ENCODE measurements at regions not wholly inside any gene's neighbourhood (a gene's known extent, or its start where the extent isn't known, plus 50 kb on each side); places are given as distances from the start of the nearest gene placed in this dataset.
"Not testable (repeated sequence)": the region's sequence is repeated elsewhere in the genome, so short reads cannot be mapped to it uniquely, and the experiment has no call there.

- H3K4me3 ChIP-seq (ENCODE audit: low read length); DNase-seq; ATAC-seq; intact Hi-C loops (cut with DNase I); H3K27ac ChIP-seq (ENCODE audit: low read length); H3K9me3 ChIP-seq (ENCODE audit: control insufficient read depth, low read length); H3K27me3 ChIP-seq (ENCODE audit: control insufficient read depth, insufficient read depth); H3K4me1 ChIP-seq (ENCODE audit: control insufficient read depth, insufficient read depth, low read length): not testable (repeated sequence)
- 81% methylated on average over 10 of the region's 10 CpGs for WGBS
Measured at GRCh38 chrX:140633105-140633504, 76.5 kb upstream of the LINC00632 start.

- no peak for DNase-seq
- intact Hi-C loops (cut with DNase I), result no loop called here
- Histone ChIP-seq H3K27ac (ENCODE audit: low read length) (no peak overlapping the region), H3K9me3 (ENCODE audit: control insufficient read depth, low read length) (no peaks in the 10 kb centered on the region), H3K4me1 (ENCODE audit: control insufficient read depth, insufficient read depth, low read length) (no peaks in the 10 kb centered on the region), H3K4me3 (ENCODE audit: low read length) (no peak overlapping the region), H3K27me3 (ENCODE audit: control insufficient read depth, insufficient read depth) (no peaks in the 10 kb centered on the region)
- no peak for ATAC-seq
Measured at GRCh38 chrX:140608111-140608510, 101.4 kb upstream of the LINC00632 start.

GRCh38 chrX:140602140-140602539 is 97.3 kb upstream of the SOX3 start:
- intact Hi-C loops (cut with DNase I), result no loop called here
- H3K27ac ChIP-seq (ENCODE audit: low read length), result no peak overlapping the region
- no peaks in the 10 kb centered on the region for H3K27me3 ChIP-seq (ENCODE audit: control insufficient read depth, insufficient read depth)
- no peaks in the 10 kb centered on the region for H3K4me1 ChIP-seq (ENCODE audit: control insufficient read depth, insufficient read depth, low read length)
- 60% methylated on average over 3 of the region's 3 CpGs for WGBS
- H3K9me3 ChIP-seq (ENCODE audit: control insufficient read depth, low read length), result no peaks in the 10 kb centered on the region
- H3K4me3 ChIP-seq (ENCODE audit: low read length), result no peak overlapping the region
- DNase-seq, result no peak
- ATAC-seq, result no peak

- no peak for ATAC-seq
- DNase-seq, result no peak
- no peak overlapping the region for H3K4me3 ChIP-seq (ENCODE audit: low read length)
- no peak overlapping the region for H3K27ac ChIP-seq (ENCODE audit: low read length)
- no peaks in the 10 kb centered on the region for H3K27me3 ChIP-seq (ENCODE audit: control insufficient read depth, insufficient read depth)
- WGBS, result 75% methylated on average over 3 of the region's 3 CpGs
- H3K9me3 ChIP-seq (ENCODE audit: control insufficient read depth, low read length), result no peaks in the 10 kb centered on the region
- intact Hi-C loops (cut with DNase I), result no loop called here
- no peaks in the 10 kb centered on the region for H3K4me1 ChIP-seq (ENCODE audit: control insufficient read depth, insufficient read depth, low read length)
Measured at GRCh38 chrX:140599851-140600250, 95.0 kb upstream of the SOX3 start.

GRCh38 chrX:140589657-140590056 is 84.8 kb upstream of the SOX3 start:
- H3K27ac ChIP-seq (ENCODE audit: low read length), result no peak overlapping the region
- no peaks in the 10 kb centered on the region for H3K4me1 ChIP-seq (ENCODE audit: control insufficient read depth, insufficient read depth, low read length)
- DNase-seq, result no peak
- intact Hi-C loops (cut with DNase I), result no loop called here
- no peak overlapping the region for H3K4me3 ChIP-seq (ENCODE audit: low read length)
- no peak for ATAC-seq
- no peaks in the 10 kb centered on the region for H3K27me3 ChIP-seq (ENCODE audit: control insufficient read depth, insufficient read depth)
- 82% methylated on average over 2 of the region's 2 CpGs for WGBS
- H3K9me3 ChIP-seq (ENCODE audit: control insufficient read depth, low read length), result no peaks in the 10 kb centered on the region

- ATAC-seq, result no peak
Measured at GRCh38 chrX:140586951-140587350, 82.1 kb upstream of the SOX3 start.

GRCh38 chrX:140580478-140580877 is 75.6 kb upstream of the SOX3 start:
- Histone ChIP-seq H3K9me3 (ENCODE audit: control insufficient read depth, low read length) (no peaks in the 10 kb centered on the region), H3K27ac (ENCODE audit: low read length) (no peak overlapping the region), H3K27me3 (ENCODE audit: control insufficient read depth, insufficient read depth) (no peaks in the 10 kb centered on the region), H3K4me1 (ENCODE audit: control insufficient read depth, insufficient read depth, low read length) (no peaks in the 10 kb centered on the region), H3K4me3 (ENCODE audit: low read length) (no peak overlapping the region)
- WGBS, result 67% methylated on average over 5 of the region's 5 CpGs
- DNase-seq (no peak), ATAC-seq (no peak)
- intact Hi-C loops (cut with DNase I), result no loop called here

More at GRCh38 chrX:140586951-140587350, 82.1 kb upstream of the SOX3 start:
- Histone ChIP-seq H3K4me3 (ENCODE audit: low read length) (no peak overlapping the region), H3K27me3 (ENCODE audit: control insufficient read depth, insufficient read depth) (no peaks in the 10 kb centered on the region), H3K27ac (ENCODE audit: low read length) (no peak overlapping the region), H3K4me1 (ENCODE audit: control insufficient read depth, insufficient read depth, low read length) (no peaks in the 10 kb centered on the region), H3K9me3 (ENCODE audit: control insufficient read depth, low read length) (no peaks in the 10 kb centered on the region)
- 79% methylated on average over 4 of the region's 4 CpGs for WGBS
- DNase-seq, result no peak
- intact Hi-C loops (cut with DNase I), result no loop called here

- Histone ChIP-seq H3K4me3 (ENCODE audit: low read length) (no peak overlapping the region), H3K27me3 (ENCODE audit: control insufficient read depth, insufficient read depth) (no peaks in the 10 kb centered on the region), H3K4me1 (ENCODE audit: control insufficient read depth, insufficient read depth, low read length) (no peaks in the 10 kb centered on the region), H3K27ac (ENCODE audit: low read length) (no peak overlapping the region), H3K9me3 (ENCODE audit: control insufficient read depth, low read length) (no peaks in the 10 kb centered on the region)
- intact Hi-C loops (cut with DNase I), result no loop called here
- peak in 1 of 3 donors; percentile 10 for DNase-seq
- ATAC-seq, result no peak
- 0% methylated on average over 1 of the region's 1 CpG for WGBS
Measured at GRCh38 chrX:140572724-140573123, 67.9 kb upstream of the SOX3 start.

GRCh38 chrX:140563893-140564292 is 59.0 kb upstream of the SOX3 start:
- no peak for ATAC-seq
- 60% methylated on average over 1 of the region's 1 CpG for WGBS

More at GRCh38 chrX:140563893-140564292, 59.0 kb upstream of the SOX3 start:
- Histone ChIP-seq H3K4me3 (ENCODE audit: low read length) (no peak overlapping the region), H3K9me3 (ENCODE audit: control insufficient read depth, low read length) (no peaks in the 10 kb centered on the region), H3K27ac (ENCODE audit: low read length) (no peak overlapping the region), H3K4me1 (ENCODE audit: control insufficient read depth, insufficient read depth, low read length) (no peaks in the 10 kb centered on the region), H3K27me3 (ENCODE audit: control insufficient read depth, insufficient read depth) (no peaks in the 10 kb centered on the region)
- no peak for DNase-seq
- intact Hi-C loops (cut with DNase I), result no loop called here
